ENCODE measurements at regions not wholly inside any gene's neighbourhood (a gene's known extent, or its start where the extent isn't known, plus 50 kb on each side); places are given as distances from the start of the nearest gene placed in this dataset.

DNA sequence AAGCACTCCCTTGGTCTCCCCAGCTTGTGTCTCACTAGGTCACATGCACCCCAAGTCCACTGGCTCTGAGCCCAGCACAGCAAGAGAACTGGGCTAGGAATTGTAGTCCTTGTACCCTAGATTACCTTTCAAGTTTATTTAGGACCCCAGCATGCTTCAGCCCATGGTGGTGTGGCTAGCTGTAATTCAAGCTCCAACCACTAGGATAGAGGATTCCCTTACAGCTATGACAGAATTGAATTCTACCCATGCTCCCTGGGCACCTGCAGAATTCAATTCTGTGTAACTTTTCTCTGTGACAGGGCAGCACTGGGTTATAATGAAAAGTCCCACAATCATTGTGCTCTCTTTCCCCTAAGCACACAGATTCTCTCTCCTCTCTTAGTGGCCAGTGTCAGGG is 253.8 kb upstream of the DMD start:
- no peaks in the 10 kb centered on the region for H3K36me3 Mint-ChIP-seq
- ATAC-seq = no peak

DNA sequence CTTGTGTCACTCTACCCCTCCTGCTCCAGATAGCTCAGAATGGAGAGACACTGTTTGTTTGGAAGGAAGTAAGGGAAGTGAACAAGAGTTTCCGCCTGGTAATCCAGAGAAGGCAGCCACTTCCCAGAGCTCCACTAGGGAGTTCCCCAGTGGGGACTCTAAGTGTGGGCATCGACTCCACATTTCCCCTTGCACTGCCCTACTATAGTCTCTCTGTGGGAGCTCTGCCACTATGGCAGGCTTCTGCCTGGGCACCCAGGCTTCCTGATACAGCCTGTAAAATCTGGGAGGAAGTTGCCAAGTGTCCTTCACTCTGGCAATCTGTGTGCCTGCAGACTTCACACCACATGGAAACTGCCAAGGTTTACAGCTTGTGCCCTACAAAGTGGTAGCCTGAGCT is 245.8 kb upstream of the DMD start:
- ATAC-seq (no peak), DNase-seq (ENCODE audit: low spot score in 2 of 2) (no peak)
- no peak overlapping the region for H3K27ac Mint-ChIP-seq
- H3K9me3 Mint-ChIP-seq = peaks cover 0 to 3% of the 10 kb centered on the region in 2 donors
- H3K36me3 Mint-ChIP-seq = no peaks in the 10 kb centered on the region

More for the DNA sequence above, 253.8 kb upstream of the DMD start:
- Mint-ChIP-seq H3K9me3 (no peaks in the 10 kb centered on the region), H3K27ac (no peak overlapping the region)
- DNase-seq (ENCODE audit: low spot score in 2 of 2) = no peak

DNA sequence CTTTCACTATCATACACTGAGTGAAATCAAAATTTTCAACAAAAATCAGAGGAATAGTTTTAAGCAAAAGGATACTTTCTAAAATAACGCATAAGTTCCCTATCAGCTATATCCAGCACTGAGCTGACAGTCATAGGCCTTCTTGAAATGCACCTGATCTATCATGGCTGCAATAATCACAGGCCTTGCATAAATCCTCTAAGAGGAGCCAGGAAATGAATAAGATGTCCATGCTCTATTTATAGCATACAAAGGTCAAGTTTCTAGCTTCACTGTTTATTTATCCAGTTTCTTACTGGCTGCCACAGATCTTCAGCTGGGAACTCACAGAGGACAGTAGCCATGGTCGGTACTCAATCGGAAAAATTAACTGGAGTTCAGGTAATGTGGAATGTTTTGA is 235.9 kb upstream of the DMD start:
- ATAC-seq = no peak
- H3K9me3 Mint-ChIP-seq = peaks cover 5 to 10% of the 10 kb centered on the region in 2 donors
- H3K27ac Mint-ChIP-seq = no peak overlapping the region
- H3K36me3 Mint-ChIP-seq = no peaks in the 10 kb centered on the region
- no peak for DNase-seq (ENCODE audit: low spot score in 2 of 2)

DNA sequence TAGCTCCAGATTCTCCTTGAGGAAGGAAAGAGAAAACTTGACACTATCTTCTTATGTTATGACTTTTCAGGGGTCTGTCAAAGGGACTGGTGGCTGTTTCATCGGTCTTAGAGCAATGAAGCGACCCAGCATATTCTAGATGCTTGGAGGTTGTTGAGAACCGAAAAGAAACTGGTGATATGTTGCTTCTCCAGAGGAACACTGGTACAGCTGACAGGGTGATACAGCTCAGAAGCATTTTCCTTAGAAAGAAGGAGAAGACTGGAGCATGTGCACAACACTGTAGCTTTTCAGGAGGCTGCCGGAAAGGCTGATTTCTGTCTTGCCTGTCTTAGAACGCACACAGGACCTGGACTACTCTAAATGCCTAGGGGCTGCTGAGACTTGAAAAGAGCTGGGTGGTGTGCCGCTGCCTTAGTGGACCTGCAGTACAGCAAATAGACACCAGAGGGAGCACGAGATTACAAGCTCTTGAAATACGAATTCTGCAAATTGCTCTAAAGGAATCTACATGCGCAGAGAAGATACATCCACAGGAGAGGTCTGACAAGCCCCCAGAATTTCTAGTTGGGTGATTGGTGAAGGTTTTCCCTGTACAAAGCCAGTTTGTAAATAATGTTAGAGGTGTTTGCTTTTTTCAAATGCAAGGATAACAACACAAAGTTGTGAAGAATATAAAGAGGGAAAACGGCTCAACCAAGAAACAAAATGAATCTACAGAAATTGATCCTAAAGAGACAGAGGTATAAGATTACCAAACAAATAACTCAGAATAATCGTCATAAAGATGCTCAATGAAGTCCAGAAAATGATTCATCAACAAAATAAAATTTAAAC is 223.1 kb upstream of the DMD start:
- Mint-ChIP-seq H3K36me3 (no peaks in the 10 kb centered on the region), H3K27ac (no peak overlapping the region), H3K9me3 (no peaks in the 10 kb centered on the region)
- DNase-seq (ENCODE audit: low spot score in 2 of 2) = peak in 1 of 2 donors; percentile 35
- no peak for ATAC-seq

DNA sequence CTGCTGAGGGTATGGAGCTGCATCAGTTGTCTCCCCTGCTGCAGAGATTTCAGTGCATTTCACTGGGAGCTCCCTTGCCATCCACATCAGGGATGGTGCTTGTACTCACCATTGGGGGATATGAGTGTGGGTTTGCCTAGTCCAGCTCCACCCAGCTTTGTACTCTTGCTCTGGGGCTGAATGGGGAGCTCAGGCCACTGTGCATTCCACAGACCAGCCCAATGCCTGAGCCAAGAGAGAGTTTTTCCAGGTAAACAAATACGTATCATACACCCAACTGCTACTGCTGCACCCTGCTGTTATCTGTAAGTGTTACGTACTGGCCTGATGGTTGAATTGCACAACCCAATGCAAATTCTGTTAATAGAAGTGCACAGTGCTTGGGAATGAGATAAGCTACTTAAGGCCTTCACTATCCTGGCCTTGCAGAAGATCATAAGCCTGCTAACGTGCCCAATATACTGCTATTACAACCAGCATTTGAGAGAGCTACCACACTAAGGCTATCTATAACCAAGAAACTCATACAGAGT is 205.0 kb upstream of the DMD start:
- H3K36me3 Mint-ChIP-seq = no peaks in the 10 kb centered on the region
- no peak for ATAC-seq
- DNase-seq (ENCODE audit: low spot score in 2 of 2) = no peak
- H3K27ac Mint-ChIP-seq = no peak overlapping the region
- H3K9me3 Mint-ChIP-seq = no peaks in the 10 kb centered on the region

DNA sequence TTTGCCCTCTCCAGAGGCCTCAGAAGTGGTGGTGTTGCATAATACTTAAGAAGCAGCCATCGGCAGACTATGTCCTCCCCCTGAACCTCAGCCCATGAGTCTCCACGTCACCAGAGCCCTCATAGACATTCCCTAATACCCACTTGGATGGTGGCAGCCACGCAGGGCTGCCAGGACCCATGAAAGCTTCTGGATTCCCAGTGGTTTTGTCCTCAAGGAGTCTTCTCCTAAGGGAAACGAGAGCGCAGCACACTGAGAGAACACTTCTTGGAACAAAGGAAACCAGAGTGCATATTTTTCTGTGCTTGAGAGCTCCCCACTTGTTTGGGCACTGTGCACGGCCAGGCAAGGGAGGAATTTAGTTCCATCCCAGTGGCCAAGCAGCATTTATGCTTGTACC is 204.1 kb upstream of the DMD start:
- ATAC-seq = no peak
- Mint-ChIP-seq H3K27ac (no peak overlapping the region), H3K9me3 (no peaks in the 10 kb centered on the region), H3K36me3 (no peaks in the 10 kb centered on the region)
- no peak for DNase-seq (ENCODE audit: low spot score in 2 of 2)

DNA sequence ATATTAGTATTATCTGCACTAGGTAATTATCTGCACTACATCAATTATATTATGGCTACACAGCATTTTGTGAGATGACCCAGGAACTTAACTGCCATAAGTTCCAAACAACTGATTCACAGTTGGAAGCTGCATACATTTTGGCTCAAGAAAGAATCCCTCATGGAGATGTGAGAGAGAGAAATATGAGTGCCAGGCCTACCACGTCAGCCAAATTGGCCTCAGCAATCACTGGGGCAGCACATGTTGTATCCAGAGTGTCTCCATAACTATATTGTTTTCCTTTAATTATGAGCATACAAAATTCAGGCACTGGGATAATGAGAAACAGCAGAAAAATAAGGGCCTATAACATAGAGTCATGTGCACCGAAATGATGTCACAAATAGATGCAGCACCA is 174.2 kb upstream of the DMD start:
- peaks cover 0 to 7% of the 10 kb centered on the region in 2 donors for H3K9me3 Mint-ChIP-seq

DNA sequence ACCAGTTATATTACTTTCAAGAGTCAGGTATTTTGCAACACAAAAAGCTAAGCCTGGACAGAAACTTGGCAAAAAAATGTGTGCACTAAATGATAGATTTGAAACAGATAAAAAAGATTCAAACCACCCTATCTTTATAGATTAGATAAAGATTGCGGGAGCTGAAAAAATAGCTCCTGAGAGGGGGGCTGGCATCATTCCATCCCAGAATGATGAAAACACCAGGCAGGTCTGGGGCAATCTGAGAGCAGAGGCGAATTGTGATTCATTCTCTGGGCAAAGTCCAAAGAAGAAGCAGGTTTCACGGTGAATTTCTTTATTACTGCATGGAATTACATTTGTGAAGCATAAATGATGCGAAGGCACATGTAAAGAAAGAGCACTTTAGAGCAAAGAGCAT is 168.5 kb upstream of the DMD start:
- no peaks in the 10 kb centered on the region for H3K36me3 Mint-ChIP-seq
- no peaks in the 10 kb centered on the region for H3K9me3 Mint-ChIP-seq
- DNase-seq (ENCODE audit: low spot score in 2 of 2) = no peak
- no peak for ATAC-seq
- H3K27ac Mint-ChIP-seq = no peak overlapping the region

More for the DNA sequence above, 174.2 kb upstream of the DMD start:
- Mint-ChIP-seq H3K27ac (no peak overlapping the region), H3K36me3 (no peaks in the 10 kb centered on the region)
- DNase-seq (ENCODE audit: low spot score in 2 of 2) = no peak
- ATAC-seq = no peak

DNA sequence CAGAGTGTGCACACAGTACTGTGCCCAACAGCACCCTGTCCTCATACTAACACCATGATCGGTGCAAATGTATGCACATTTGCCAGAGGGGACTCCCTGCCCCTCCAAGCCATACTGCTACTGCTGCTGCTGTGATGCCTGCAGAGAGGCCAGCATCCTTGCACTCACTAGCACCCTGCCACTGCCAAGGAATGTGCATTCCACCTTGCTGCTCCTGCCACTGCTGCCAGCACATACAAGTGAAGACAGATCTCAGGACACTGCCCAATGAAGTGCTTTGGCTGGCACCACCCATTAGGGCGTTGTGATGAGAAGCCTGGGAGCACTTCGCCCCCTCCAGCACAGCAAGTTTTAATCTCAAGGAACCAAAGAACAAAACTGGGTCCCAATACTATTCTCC is 146.3 kb upstream of the DMD start:
- no peaks in the 10 kb centered on the region for H3K36me3 Mint-ChIP-seq
- peaks cover 0 to 10% of the 10 kb centered on the region in 2 donors for H3K9me3 Mint-ChIP-seq
- DNase-seq (ENCODE audit: low spot score in 2 of 2) (no peak), ATAC-seq (no peak)
- H3K27ac Mint-ChIP-seq = no peak overlapping the region

DNA sequence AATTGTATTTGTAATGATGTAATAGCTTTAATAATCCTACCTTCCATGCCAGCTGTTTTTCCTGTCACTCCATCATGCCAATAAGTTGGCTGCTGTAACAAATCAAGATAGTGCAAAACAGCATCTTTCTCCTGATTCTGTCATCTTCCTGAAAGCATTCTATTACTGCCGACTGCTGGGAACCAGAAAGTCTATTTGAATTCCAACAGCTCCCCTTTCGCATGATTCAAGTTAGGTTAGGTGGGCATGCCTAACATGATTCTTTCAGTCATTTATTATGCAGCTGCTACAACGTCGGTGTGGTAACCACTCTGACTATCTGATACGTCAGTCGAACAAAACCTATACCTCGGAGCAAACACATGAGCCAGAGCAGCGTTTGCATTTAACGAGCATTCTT is 127.9 kb upstream of the DMD start:
- H3K27ac Mint-ChIP-seq = no peak overlapping the region
- H3K9me3 Mint-ChIP-seq = no peaks in the 10 kb centered on the region
- DNase-seq (ENCODE audit: low spot score in 2 of 2) (no peak), ATAC-seq (no peak)
- no peaks in the 10 kb centered on the region for H3K36me3 Mint-ChIP-seq

DNA sequence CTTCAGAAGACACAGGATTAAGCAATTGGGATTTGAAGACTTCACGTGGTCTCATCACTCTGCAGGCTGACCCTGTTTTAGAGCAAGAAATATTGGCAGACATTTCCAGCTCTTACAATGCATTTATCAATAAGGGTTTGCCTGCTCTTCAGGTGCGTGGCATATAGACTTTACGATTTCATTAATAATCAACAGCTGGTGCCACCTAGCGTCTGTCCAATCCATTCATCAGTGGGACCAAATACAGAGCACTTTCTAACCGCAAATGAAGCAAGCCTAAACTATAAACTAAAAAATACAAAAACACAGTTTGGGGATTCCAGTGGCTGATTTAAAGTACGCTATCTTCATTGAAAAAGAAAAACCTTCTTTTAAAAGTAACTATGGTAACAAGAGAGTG is 125.4 kb upstream of the DMD start:
- H3K9me3 Mint-ChIP-seq = no peaks in the 10 kb centered on the region
- H3K36me3 Mint-ChIP-seq = no peaks in the 10 kb centered on the region
- H3K27ac Mint-ChIP-seq = no peak overlapping the region
- ATAC-seq (no peak), DNase-seq (ENCODE audit: low spot score in 2 of 2) (no peak)

DNA sequence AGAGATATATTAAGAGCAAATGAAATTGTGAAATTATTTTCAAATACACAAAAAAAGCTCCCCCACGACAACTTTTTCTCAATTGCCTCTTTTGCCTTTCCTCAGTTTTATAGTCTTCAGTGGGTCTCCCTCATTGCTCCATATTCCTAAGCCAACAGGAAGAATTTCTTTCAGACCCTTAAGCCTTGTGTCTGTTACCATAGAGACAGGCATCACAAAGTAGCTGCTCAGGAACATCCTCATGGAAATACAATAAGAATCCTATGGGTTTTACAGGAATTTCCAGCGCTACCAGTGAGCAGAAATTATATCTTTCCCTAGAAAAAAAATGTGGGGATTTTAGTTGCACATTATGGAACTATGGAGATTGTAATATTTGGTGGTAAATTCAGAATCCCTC is 121.9 kb upstream of the DMD start:
- no peak for ATAC-seq
- Mint-ChIP-seq H3K9me3 (no peaks in the 10 kb centered on the region), H3K27ac (no peak overlapping the region), H3K36me3 (no peaks in the 10 kb centered on the region)
- DNase-seq (ENCODE audit: low spot score in 2 of 2) = no peak

DNA sequence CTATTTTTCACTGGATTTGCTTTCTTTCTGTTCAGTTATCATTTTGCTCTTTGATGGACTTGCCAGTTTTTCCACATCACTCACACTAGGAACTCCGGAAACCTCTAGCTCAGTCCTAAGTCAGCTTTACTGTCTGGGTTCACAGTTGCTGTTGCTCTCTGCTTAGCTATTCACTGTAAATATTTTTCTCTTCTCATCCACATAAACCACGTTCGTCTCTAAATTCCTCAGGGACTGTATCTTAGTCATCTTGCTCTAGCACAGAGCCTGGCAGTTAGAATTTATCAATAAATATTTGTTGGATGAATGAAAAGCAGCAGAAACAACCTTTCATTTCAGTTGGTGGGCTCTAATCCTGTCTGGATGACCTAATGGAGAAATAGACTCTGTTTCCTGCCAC is 119.4 kb upstream of the DMD start:
- no peaks in the 10 kb centered on the region for H3K36me3 Mint-ChIP-seq
- H3K27ac Mint-ChIP-seq = no peak overlapping the region
- DNase-seq (ENCODE audit: low spot score in 2 of 2) (no peak), ATAC-seq (no peak)
- no peaks in the 10 kb centered on the region for H3K9me3 Mint-ChIP-seq

DNA sequence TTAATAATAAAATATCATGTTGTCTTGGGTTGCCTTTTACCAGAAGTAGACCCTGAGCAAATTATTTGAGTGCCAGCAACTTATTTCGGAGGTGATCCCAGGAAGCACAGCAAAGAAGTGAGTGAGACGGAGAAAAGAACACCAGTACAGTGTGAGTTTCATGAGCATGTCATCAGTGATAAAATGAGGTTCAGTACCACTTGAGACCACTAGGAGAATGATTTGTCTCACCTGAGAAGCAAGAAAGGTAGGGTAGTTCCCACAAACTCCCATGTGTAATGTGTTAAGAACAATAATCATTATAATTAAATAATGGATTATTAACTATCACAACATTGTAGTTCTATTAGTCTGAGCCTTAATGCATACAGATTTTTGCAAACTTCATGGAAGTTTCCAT is 112.8 kb upstream of the DMD start:
- ATAC-seq (no peak), DNase-seq (ENCODE audit: low spot score in 2 of 2) (no peak)
- H3K36me3 Mint-ChIP-seq = no peaks in the 10 kb centered on the region
- H3K27ac Mint-ChIP-seq = no peak overlapping the region
- no peaks in the 10 kb centered on the region for H3K9me3 Mint-ChIP-seq

DNA sequence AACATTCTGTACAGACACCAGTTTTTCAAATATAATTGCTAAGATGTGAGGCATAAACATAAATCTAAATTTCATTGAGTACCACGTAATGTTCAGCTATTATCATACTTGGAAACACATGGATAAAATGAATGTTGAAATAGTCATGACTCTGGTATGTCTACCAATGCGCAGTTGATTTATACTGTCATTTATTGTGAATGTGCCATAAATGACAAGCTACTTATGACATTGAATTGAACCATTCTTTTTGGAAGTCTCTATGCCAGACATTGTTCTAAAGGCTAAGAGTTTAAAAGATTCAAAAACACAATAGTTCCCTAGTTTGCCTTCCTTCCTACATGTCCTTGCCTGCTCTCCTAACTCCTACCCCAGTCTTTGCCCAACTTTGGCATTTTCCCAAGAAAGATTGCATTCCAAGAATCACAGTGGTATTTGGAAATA is 96.6 kb upstream of the DMD start:
- H3K9me3 Mint-ChIP-seq = no peaks in the 10 kb centered on the region
- ATAC-seq (no peak), DNase-seq (ENCODE audit: low spot score in 2 of 2) (no peak)
- H3K36me3 Mint-ChIP-seq = no peaks in the 10 kb centered on the region
- no peak overlapping the region for H3K27ac Mint-ChIP-seq

DNA sequence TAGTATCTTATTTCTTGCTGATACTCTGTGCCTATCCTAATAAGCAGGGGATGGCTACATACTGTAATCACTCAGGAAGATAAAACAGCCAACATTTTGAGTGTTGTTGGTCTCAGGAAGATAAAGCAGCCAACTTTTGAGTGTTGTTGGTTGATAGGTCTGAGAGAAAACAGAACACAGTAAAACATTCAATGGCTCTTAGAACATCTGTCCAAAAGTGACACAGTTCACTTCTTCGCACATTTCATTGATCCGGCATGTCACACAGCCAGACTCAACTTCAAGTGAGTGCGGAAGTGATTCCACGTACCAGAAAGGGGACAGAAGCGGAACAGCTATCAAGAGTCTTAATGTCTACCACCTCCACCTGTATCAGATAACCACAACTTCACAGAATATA is 87.3 kb upstream of the DMD start:
- ATAC-seq (no peak), DNase-seq (ENCODE audit: low spot score in 2 of 2) (no peak)
- Mint-ChIP-seq H3K36me3 (no peaks in the 10 kb centered on the region), H3K27ac (no peak overlapping the region), H3K9me3 (no peaks in the 10 kb centered on the region)

DNA sequence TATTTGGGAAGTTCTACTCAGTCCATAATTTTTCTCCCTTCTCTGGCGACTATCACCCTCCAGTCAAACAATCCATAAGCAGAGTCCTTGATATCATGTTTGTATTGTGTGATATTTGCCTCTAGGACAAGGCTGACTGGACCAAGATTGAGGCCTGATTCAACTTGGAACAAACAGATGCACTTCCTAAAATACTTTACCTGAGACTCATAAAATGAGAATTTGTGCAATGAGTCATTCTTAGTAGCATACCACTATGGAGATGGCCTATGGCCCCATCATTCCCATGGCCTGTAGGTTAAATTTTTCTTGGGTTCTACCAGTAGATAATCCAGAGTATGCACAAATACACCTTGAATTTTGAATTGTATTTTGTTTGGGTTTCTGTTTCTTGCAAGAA is 74.2 kb upstream of the DMD start:
- no peak for ATAC-seq
- no peak for DNase-seq (ENCODE audit: low spot score in 2 of 2)
- H3K36me3 Mint-ChIP-seq = no peaks in the 10 kb centered on the region
- H3K27ac Mint-ChIP-seq = no peak overlapping the region
- peaks cover 4 to 15% of the 10 kb centered on the region in 2 donors for H3K9me3 Mint-ChIP-seq

DNA sequence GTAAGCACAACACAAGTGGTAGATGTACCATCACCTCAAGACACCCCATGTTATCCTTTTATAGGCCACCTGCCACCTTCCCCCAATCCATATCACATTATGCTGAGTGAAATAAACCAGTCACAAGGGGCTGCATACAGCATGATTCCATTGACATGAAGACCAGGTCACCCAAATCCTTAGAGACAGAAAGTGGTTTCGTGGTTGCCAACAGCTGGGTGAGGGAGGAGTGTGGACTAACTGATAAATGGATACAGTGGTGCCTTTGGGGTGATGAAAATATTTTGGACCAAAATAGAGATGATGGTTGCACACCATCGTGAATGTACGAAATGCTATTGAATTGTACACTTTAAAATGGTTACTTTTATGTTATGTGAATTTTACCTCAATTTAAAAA is 65.7 kb upstream of the DMD start:
- H3K27ac Mint-ChIP-seq = no peak overlapping the region
- no peak for DNase-seq (ENCODE audit: low spot score in 2 of 2)
- H3K36me3 Mint-ChIP-seq = no peaks in the 10 kb centered on the region
- H3K9me3 Mint-ChIP-seq = peaks cover 5% of the 10 kb centered on the region in 2 donors
- no peak for ATAC-seq
